ENCODE measurements at regions not wholly inside any gene's neighbourhood (a gene's known extent, or its start where the extent isn't known, plus 50 kb on each side); places are given as distances from the start of the nearest gene placed in this dataset.
A peak's percentile ranks its signal among the peaks of the same experiment; 100 is the strongest.

GRCh38 chr3:193944518-193944884 is 191.4 kb upstream of the HES1 start:
- Mint-ChIP-seq H3K27ac (no peak overlapping the region), H3K9me3 (no peaks in the 10 kb centered on the region), H3K4me1 (peaks cover 6% of the 10 kb centered on the region), H3K4me3 (no peak overlapping the region), H3K27me3 (peaks cover 12% of the 10 kb centered on the region), H3K36me3 (ENCODE audit: low read depth) (no peaks in the 10 kb centered on the region)
- ATAC-seq (replicated peaks) = no peak

GRCh38 chr3:193945143-193945542 is 190.8 kb upstream of the HES1 start:
- H3K4me3 Mint-ChIP-seq = no peak overlapping the region
- H3K36me3 Mint-ChIP-seq (ENCODE audit: low read depth) = no peaks in the 10 kb centered on the region
- no peaks in the 10 kb centered on the region for H3K9me3 Mint-ChIP-seq
- peaks cover 6% of the 10 kb centered on the region for H3K4me1 Mint-ChIP-seq
- H3K27me3 Mint-ChIP-seq = peaks cover 12% of the 10 kb centered on the region
- no peak for ATAC-seq (replicated peaks)
- no peak overlapping the region for H3K27ac Mint-ChIP-seq

DNA sequence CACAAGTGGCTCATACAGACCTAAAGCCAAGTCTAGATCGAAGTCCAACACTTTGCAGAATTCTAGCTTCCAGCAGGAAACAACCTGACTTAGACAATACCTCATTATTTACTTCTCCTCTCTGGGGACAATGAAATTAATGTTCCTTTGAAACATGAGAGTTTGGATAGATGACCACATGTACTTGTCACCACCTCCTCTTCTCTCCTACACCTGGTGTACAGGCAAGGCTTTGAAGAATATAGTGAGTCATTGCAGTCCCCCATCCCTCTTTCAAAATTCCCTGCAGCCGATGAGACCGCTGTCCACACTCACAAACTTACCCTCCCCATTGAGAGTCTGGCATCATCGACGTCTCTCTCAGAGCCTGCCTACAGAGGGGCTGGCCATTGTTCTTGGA is 189.0 kb upstream of the HES1 start:
- H3K36me3 Mint-ChIP-seq (ENCODE audit: low read depth) = no peaks in the 10 kb centered on the region
- peaks cover 19% of the 10 kb centered on the region for H3K27me3 Mint-ChIP-seq
- H3K4me1 Mint-ChIP-seq = peaks cover 6% of the 10 kb centered on the region
- no peak overlapping the region for H3K4me3 Mint-ChIP-seq
- H3K27ac Mint-ChIP-seq = no peak overlapping the region
- no peak for ATAC-seq (replicated peaks)
- no peaks in the 10 kb centered on the region for H3K9me3 Mint-ChIP-seq

- Mint-ChIP-seq H3K4me1 (peaks cover 6% of the 10 kb centered on the region), H3K4me3 (no peak overlapping the region), H3K36me3 (ENCODE audit: low read depth) (no peaks in the 10 kb centered on the region), H3K9me3 (no peaks in the 10 kb centered on the region), H3K27me3 (peaks cover 19% of the 10 kb centered on the region), H3K27ac (no peak overlapping the region)
- ATAC-seq (replicated peaks) = no peak
These were observed 188.4 kb upstream of the HES1 start for GRCh38 chr3:193947596-193947995.

GRCh38 chr3:193948459-193948858 is 187.5 kb upstream of the HES1 start:
- H3K4me1 Mint-ChIP-seq = peaks cover 6% of the 10 kb centered on the region
- no peak for ATAC-seq (replicated peaks)
- no peak overlapping the region for H3K27ac Mint-ChIP-seq
- H3K4me3 Mint-ChIP-seq = no peak overlapping the region
- no peaks in the 10 kb centered on the region for H3K36me3 Mint-ChIP-seq (ENCODE audit: low read depth)
- H3K9me3 Mint-ChIP-seq = no peaks in the 10 kb centered on the region
- H3K27me3 Mint-ChIP-seq = peaks cover 19% of the 10 kb centered on the region

DNA sequence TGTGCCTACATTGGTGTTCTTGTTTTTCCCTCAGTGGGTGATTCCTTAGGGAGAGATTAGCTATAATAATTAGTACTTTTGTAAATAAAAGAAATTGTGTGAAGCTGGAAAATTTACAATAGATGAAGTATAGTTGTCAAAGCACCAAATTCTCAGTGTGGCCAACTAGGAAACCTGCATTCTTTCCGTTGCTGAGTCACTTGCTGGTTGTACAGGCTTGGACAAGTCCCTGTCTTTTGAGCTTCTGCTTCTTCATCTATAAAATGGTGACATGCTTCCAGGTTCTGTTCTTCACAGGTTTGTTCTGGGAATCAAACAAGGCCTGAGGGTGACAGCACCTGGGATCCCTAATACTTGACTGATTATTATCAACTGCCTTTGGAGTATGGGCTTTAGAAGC is 184.1 kb upstream of the HES1 start:
- H3K27ac Mint-ChIP-seq = no peak overlapping the region
- H3K9me3 Mint-ChIP-seq = peaks cover 11% of the 10 kb centered on the region
- no peak overlapping the region for H3K4me3 Mint-ChIP-seq
- peaks cover 21% of the 10 kb centered on the region for H3K27me3 Mint-ChIP-seq
- no peaks in the 10 kb centered on the region for H3K36me3 Mint-ChIP-seq (ENCODE audit: low read depth)
- ATAC-seq (replicated peaks) = no peak
- H3K4me1 Mint-ChIP-seq = peaks cover 6% of the 10 kb centered on the region

GRCh38 chr3:193954752-193955151 is 181.2 kb upstream of the HES1 start:
- Mint-ChIP-seq H3K4me3 (no peak overlapping the region), H3K9me3 (peaks cover 11% of the 10 kb centered on the region), H3K27me3 (peaks cover 24% of the 10 kb centered on the region), H3K36me3 (ENCODE audit: low read depth) (no peaks in the 10 kb centered on the region), H3K4me1 (no peaks in the 10 kb centered on the region), H3K27ac (no peak overlapping the region)
- ATAC-seq (replicated peaks) = no peak

GRCh38 chr3:193955719-193956118 is 180.2 kb upstream of the HES1 start:
- ATAC-seq (replicated peaks) = no peak
- no peak overlapping the region for H3K4me3 Mint-ChIP-seq
- H3K9me3 Mint-ChIP-seq = peaks cover 11% of the 10 kb centered on the region
- no peaks in the 10 kb centered on the region for H3K4me1 Mint-ChIP-seq
- H3K36me3 Mint-ChIP-seq (ENCODE audit: low read depth) = no peaks in the 10 kb centered on the region
- H3K27ac Mint-ChIP-seq = no peak overlapping the region
- H3K27me3 Mint-ChIP-seq = peaks cover 28% of the 10 kb centered on the region

DNA sequence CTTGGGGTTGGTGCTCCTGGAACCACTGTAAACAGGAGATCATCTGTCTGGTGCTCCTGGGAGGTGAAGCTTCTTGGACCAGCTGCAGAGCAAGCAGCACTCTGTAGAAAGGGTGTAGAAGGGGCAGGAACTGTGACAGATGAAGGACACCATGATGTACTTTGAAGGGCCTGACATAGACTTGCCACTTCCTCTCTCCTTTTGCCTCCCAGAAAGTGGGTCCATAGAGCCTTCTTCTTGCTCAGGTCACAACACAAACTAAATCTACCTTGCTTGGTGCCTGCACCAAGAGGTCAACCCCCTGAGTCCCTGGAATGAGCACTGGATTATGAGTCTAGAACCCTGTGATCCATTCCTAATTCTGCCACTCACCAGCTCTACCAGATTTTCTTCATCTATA is 176.1 kb upstream of the HES1 start:
- Mint-ChIP-seq H3K4me3 (no peak overlapping the region), H3K27ac (no peak overlapping the region), H3K36me3 (ENCODE audit: low read depth) (no peaks in the 10 kb centered on the region), H3K4me1 (peaks cover 15% of the 10 kb centered on the region), H3K27me3 (peaks cover 36% of the 10 kb centered on the region), H3K9me3 (peaks cover 4% of the 10 kb centered on the region)
- ATAC-seq (replicated peaks) = no peak

- Mint-ChIP-seq H3K36me3 (ENCODE audit: low read depth) (no peaks in the 10 kb centered on the region), H3K4me3 (no peak overlapping the region), H3K27ac (no peak overlapping the region), H3K27me3 (peaks cover 39% of the 10 kb centered on the region), H3K4me1 (peaks cover 15% of the 10 kb centered on the region), H3K9me3 (peaks cover 4% of the 10 kb centered on the region)
- no peak for ATAC-seq (replicated peaks)
These were observed 175.3 kb upstream of the HES1 start for GRCh38 chr3:193960487-193961274.

DNA sequence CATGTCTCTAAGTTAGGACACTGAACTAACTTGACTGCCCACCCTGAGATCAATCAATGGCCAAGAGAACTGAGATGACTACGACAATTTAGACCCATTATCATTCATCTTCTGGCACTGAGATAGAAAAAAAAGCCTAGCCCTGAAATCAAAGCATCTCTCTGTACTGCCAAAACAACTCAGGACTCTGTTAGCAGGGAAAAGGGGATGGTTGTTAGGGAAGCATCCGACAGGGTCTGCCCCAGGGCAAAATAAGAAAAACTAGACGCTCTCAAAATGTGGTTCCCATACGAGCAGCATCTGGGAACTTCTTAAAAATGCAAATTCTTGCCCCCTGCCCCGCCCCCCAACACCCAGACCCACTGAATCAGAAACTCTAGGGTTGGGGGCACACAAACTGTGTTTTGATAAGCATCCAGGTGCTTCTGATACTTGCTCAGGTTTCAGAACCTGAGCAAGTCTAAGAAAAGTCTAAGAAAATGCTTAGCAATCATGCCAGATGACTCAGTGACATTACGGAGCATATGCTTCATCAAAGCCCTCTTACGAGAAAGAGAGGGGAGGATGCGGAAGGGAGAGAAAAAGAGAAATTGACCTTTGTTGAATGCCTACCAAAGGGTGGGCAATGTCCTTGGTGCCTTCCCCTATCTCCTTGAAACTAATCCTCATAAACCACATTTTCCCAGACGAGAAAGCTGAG is 172.8 kb upstream of the HES1 start:
- Mint-ChIP-seq H3K36me3 (ENCODE audit: low read depth) (no peaks in the 10 kb centered on the region), H3K9me3 (no peaks in the 10 kb centered on the region), H3K27ac (peak overlapping the region; percentile 95), H3K27me3 (peaks cover 44% of the 10 kb centered on the region), H3K4me3 (peak overlapping the region; percentile 63), H3K4me1 (peaks cover 15% of the 10 kb centered on the region)
- peak; percentile 70 for ATAC-seq (replicated peaks)

GRCh38 chr3:193963808-193964516 is 172.0 kb upstream of the HES1 start:
- H3K9me3 Mint-ChIP-seq = no peaks in the 10 kb centered on the region
- H3K36me3 Mint-ChIP-seq (ENCODE audit: low read depth) = no peaks in the 10 kb centered on the region
- H3K4me1 Mint-ChIP-seq = peaks cover 15% of the 10 kb centered on the region
- peak overlapping the region; percentile 63 for H3K4me3 Mint-ChIP-seq
- peaks cover 48% of the 10 kb centered on the region for H3K27me3 Mint-ChIP-seq
- peak overlapping the region; percentile 95 for H3K27ac Mint-ChIP-seq
- ATAC-seq (replicated peaks) = peak; percentile 94

- Mint-ChIP-seq H3K27ac (peak overlapping the region; percentile 95), H3K4me1 (peaks cover 15% of the 10 kb centered on the region), H3K9me3 (no peaks in the 10 kb centered on the region), H3K4me3 (peak overlapping the region; percentile 63), H3K36me3 (ENCODE audit: low read depth) (no peaks in the 10 kb centered on the region), H3K27me3 (peaks cover 43% of the 10 kb centered on the region)
- ATAC-seq (replicated peaks) = no peak
These were observed 171.4 kb upstream of the HES1 start for GRCh38 chr3:193964517-193964880.

DNA sequence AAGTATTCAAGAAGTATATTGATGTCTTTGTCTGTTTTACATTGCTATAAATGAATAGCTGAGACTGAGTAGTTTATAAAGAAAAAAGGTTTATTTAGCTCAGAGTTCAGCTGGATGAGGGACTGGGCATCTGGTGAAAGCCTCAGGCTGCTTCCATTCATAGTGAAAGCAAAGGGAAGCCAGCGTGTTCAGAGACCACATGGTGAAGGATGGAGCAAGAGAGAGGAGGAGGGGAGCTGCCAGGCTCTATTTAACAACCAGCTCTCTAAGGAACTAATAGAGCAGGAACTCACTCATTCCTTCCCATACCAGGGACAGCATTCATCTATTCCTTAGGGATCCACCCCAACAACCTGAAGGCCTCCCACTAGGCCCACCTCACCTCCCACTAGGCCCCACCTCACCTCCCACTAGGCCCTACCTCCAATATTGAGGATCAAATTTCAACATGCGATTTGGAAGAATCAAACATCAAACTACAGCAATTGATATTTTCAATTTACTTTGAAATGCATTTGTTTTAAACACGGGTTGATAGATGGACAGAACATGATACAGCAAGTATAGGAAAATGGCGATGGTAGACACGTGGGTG is 167.5 kb upstream of the HES1 start:
- H3K27ac Mint-ChIP-seq = no peak overlapping the region
- H3K36me3 Mint-ChIP-seq (ENCODE audit: low read depth) = no peaks in the 10 kb centered on the region
- H3K4me1 Mint-ChIP-seq = peaks cover 28% of the 10 kb centered on the region
- ATAC-seq (replicated peaks) = no peak
- H3K4me3 Mint-ChIP-seq = no peak overlapping the region
- H3K9me3 Mint-ChIP-seq = no peaks in the 10 kb centered on the region
- H3K27me3 Mint-ChIP-seq = peaks cover 29% of the 10 kb centered on the region

All from activated T-helper 17 cell treated with anti-CD3 and anti-CD28 coated beads, Interleukin-2, amount 50 U/mL, for 72 hours (primary cell).